Astrocyte (in vitro differentiated cells and primary cell): ENCODE measurements at regions not wholly inside any gene's neighbourhood (a gene's known extent, or its start where the extent isn't known, plus 50 kb on each side); places are given as distances from the start of the nearest gene placed in this dataset.

ENCODE experiments used
- DNase-seq: peaks from one replicate; pipeline ENCODE4 v3.0.0-alpha.2; 2010; ENCODE audit warnings: low read depth
- FAIRE-seq: peaks from 2 replicates; lab custom pipeline; 2011; peaks lifted over from hg19 to GRCh38; lab: Jason Lieb, UNC
- H2AFZ ChIP-seq: 2 replicates; pipeline ENCODE4 v1.6.0; 2012; ENCODE audit warnings: low read depth, low read length, inconsistent platforms
- H3K27ac ChIP-seq: 2 replicates; pipeline ENCODE4 v1.5.1; 2011; ENCODE audit warnings: low read depth, low read length, inconsistent platforms
- H3K27me3 ChIP-seq: 2 replicates; pipeline ENCODE4 v1.6.0; 2011; ENCODE audit warnings: low read length, inconsistent platforms; ENCODE audit not compliant: insufficient read depth
- H3K36me3 ChIP-seq: 2 replicates; pipeline ENCODE4 v1.5.1; 2011; ENCODE audit warnings: low read length, inconsistent platforms; ENCODE audit not compliant: insufficient read depth
- H3K4me1 ChIP-seq: 2 replicates; pipeline ENCODE4 v1.5.1; 2011; ENCODE audit warnings: low read length, inconsistent platforms; ENCODE audit not compliant: insufficient read depth
- H3K4me2 ChIP-seq: 2 replicates; pipeline ENCODE4 v1.6.0; 2012; ENCODE audit warnings: low read length, inconsistent platforms
- H3K4me3 ChIP-seq: 2 replicates; pipeline ENCODE4 v1.5.1; 2011; ENCODE audit warnings: low read depth, mild to moderate bottlenecking, low read length, inconsistent platforms; ENCODE audit not compliant: insufficient read depth
- H3K79me2 ChIP-seq: 2 replicates; pipeline ENCODE4 v1.6.0; 2012; ENCODE audit warnings: mild to moderate bottlenecking, low read length, inconsistent platforms; ENCODE audit not compliant: insufficient read depth
- H3K9ac ChIP-seq: 2 replicates; pipeline ENCODE4 v1.6.0; 2012; ENCODE audit warnings: mild to moderate bottlenecking, low read length, inconsistent platforms
- H3K9me3 ChIP-seq: 2 replicates; pipeline ENCODE4 v1.5.1; 2012; ENCODE audit warnings: low read depth, mild to moderate bottlenecking, low read length, inconsistent platforms; ENCODE audit not compliant: insufficient read depth
- H4K20me1 ChIP-seq: 2 replicates; pipeline ENCODE4 v1.6.0; 2012; ENCODE audit warnings: low read length, inconsistent platforms; ENCODE audit not compliant: insufficient read depth
- H3K27ac Mint-ChIP-seq: one replicate; pipeline ENCODE4 v1.8.0; 2021; ENCODE audit warnings: mild to moderate bottlenecking, mixed read lengths; ENCODE audit not compliant: unreplicated experiment
- H3K27me3 Mint-ChIP-seq: one replicate; pipeline ENCODE4 v1.8.0; 2021; ENCODE audit warnings: low read depth, mixed read lengths; ENCODE audit not compliant: unreplicated experiment
- H3K36me3 Mint-ChIP-seq: one replicate; pipeline ENCODE4 v1.8.0; 2021; ENCODE audit warnings: low read depth, mixed read lengths; ENCODE audit not compliant: unreplicated experiment
- H3K4me1 Mint-ChIP-seq: one replicate; pipeline ENCODE4 v1.8.0; 2021; ENCODE audit warnings: low read depth, mixed read lengths; ENCODE audit not compliant: unreplicated experiment
- H3K4me3 Mint-ChIP-seq: one replicate; pipeline ENCODE4 v1.8.0; 2021; ENCODE audit warnings: mild to moderate bottlenecking, moderate library complexity, mixed read lengths; ENCODE audit not compliant: unreplicated experiment
- H3K9me3 Mint-ChIP-seq: one replicate; pipeline ENCODE4 v1.8.0; 2021; ENCODE audit warnings: mild to moderate bottlenecking, mixed read lengths; ENCODE audit not compliant: unreplicated experiment
- EZH2 ChIP-seq: IDR thresholded peaks from 2 replicates; pipeline ENCODE4 v1.6.1; 2012; ENCODE audit warnings: mild to moderate bottlenecking, low read length, inconsistent platforms; ENCODE audit not compliant: insufficient read depth
- TF ChIP-seq, protein P1 (sequence below): IDR thresholded peaks from 2 replicates; pipeline ENCODE4 v1.5.1; 2011; ENCODE audit warnings: low read depth, mild to moderate bottlenecking, inconsistent platforms, low read length, moderate library complexity; ENCODE audit not compliant: insufficient read depth

DNA sequence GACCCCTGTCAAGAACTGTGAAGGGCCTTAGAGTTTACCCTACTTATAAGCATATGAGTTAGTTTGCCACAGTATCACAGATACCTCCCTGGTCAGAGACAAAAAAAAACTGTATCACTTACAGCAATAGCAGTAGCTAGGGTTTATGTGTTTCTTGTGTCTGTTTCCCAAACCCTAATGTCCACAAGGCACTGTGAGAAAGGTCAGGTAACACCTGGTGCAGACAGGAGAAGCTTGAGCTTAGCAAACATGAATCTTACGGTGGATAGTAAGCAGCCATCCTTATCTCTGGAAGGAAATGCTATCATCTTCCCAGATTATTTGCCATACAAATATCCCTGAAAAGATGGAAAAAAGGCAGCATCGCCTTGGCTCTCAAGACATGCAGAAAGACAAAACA is 208.5 kb upstream of the KCNN2 start:
- Histone ChIP-seq H4K20me1 (no peaks in the 10 kb centered on the region), H3K4me1 (no peaks in the 10 kb centered on the region), H3K9ac (no peak overlapping the region), H2AFZ (no peak overlapping the region), H3K27ac (no peak overlapping the region), H3K36me3 (no peaks in the 10 kb centered on the region), H3K79me2 (no peaks in the 10 kb centered on the region), H3K4me3 (no peak overlapping the region), H3K27me3 (no peaks in the 10 kb centered on the region), H3K9me3 (peaks cover 4% of the 10 kb centered on the region), H3K4me2 (no peak overlapping the region)
- Mint-ChIP-seq H3K4me3 (no peak overlapping the region), H3K27me3 (no peaks in the 10 kb centered on the region), H3K4me1 (no peaks in the 10 kb centered on the region), H3K36me3 (no peaks in the 10 kb centered on the region), H3K9me3 (peaks cover 15% of the 10 kb centered on the region), H3K27ac (no peak overlapping the region)
- TF ChIP-seq, protein P1, sequence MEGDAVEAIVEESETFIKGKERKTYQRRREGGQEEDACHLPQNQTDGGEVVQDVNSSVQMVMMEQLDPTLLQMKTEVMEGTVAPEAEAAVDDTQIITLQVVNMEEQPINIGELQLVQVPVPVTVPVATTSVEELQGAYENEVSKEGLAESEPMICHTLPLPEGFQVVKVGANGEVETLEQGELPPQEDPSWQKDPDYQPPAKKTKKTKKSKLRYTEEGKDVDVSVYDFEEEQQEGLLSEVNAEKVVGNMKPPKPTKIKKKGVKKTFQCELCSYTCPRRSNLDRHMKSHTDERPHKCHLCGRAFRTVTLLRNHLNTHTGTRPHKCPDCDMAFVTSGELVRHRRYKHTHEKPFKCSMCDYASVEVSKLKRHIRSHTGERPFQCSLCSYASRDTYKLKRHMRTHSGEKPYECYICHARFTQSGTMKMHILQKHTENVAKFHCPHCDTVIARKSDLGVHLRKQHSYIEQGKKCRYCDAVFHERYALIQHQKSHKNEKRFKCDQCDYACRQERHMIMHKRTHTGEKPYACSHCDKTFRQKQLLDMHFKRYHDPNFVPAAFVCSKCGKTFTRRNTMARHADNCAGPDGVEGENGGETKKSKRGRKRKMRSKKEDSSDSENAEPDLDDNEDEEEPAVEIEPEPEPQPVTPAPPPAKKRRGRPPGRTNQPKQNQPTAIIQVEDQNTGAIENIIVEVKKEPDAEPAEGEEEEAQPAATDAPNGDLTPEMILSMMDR: no peak
- no peak for TF ChIP-seq EZH2
- DNase-seq (no peak), FAIRE-seq (no peak)

DNA sequence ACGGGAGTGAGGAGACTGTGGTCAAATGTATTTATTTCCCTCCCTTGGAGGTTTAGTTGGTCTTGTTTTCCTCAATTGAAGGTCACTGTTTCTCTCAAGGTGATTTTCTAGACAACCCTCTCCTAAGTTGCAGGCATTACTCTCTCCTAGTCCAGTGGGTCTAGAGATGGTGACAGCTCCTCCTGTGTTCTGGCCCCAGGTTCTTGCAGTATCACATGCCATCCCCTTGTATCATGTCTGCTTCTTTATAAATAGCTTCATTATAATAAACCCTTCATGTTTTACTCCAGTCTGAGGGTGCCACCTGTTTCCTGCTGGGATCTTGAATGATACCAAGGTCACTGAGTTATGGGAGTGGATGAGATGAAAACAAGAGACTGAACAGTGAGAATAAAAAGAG is 208.0 kb upstream of the KCNN2 start:
- no peak for FAIRE-seq
- Histone ChIP-seq H3K36me3 (no peaks in the 10 kb centered on the region), H2AFZ (no peak overlapping the region), H3K4me3 (no peak overlapping the region), H4K20me1 (no peaks in the 10 kb centered on the region), H3K79me2 (no peaks in the 10 kb centered on the region), H3K9ac (no peak overlapping the region), H3K9me3 (peaks cover 4% of the 10 kb centered on the region), H3K27ac (no peak overlapping the region), H3K27me3 (no peaks in the 10 kb centered on the region), H3K4me2 (no peak overlapping the region), H3K4me1 (no peaks in the 10 kb centered on the region)
- Mint-ChIP-seq H3K27me3 (no peaks in the 10 kb centered on the region), H3K4me3 (no peak overlapping the region), H3K36me3 (no peaks in the 10 kb centered on the region), H3K27ac (no peak overlapping the region), H3K9me3 (peaks cover 14% of the 10 kb centered on the region), H3K4me1 (no peaks in the 10 kb centered on the region)
- DNase-seq: no peak
- no peak for TF ChIP-seq EZH2
- TF ChIP-seq, protein P1: no peak

GRCh38 chr5:114166081-114166480 is 195.8 kb upstream of the KCNN2 start:
- no peaks in the 10 kb centered on the region for H4K20me1 ChIP-seq
- no peaks in the 10 kb centered on the region for H3K27me3 Mint-ChIP-seq
- no peak overlapping the region for H3K4me2 ChIP-seq
- H3K9ac ChIP-seq: no peak overlapping the region
- H3K4me1 ChIP-seq: no peaks in the 10 kb centered on the region
- H3K9me3 ChIP-seq: peaks cover 2% of the 10 kb centered on the region
- H3K4me3 ChIP-seq: no peak overlapping the region
- H2AFZ ChIP-seq: no peak overlapping the region
- FAIRE-seq (no peak), DNase-seq (no peak)
- H3K36me3 Mint-ChIP-seq: no peaks in the 10 kb centered on the region
- H3K4me1 Mint-ChIP-seq: no peaks in the 10 kb centered on the region
- peaks cover 13% of the 10 kb centered on the region for H3K9me3 Mint-ChIP-seq
- no peaks in the 10 kb centered on the region for H3K79me2 ChIP-seq
- no peaks in the 10 kb centered on the region for H3K27me3 ChIP-seq
- H3K27ac Mint-ChIP-seq: no peak overlapping the region
- no peak overlapping the region for H3K27ac ChIP-seq
- no peak for TF ChIP-seq EZH2
- TF ChIP-seq, protein P1: no peak
- no peaks in the 10 kb centered on the region for H3K36me3 ChIP-seq
- H3K4me3 Mint-ChIP-seq: no peak overlapping the region
